GM23338 (cell line): ENCODE measurements at regions not wholly inside any gene's neighbourhood (a gene's known extent, or its start where the extent isn't known, plus 50 kb on each side); places are given as distances from the start of the nearest gene placed in this dataset.

ENCODE experiments used
- ATAC-seq: fragments of 200-7000 bp; cut with Tn5 transposase; 3 replicates; pipeline ENCODE4 v1.9.1; 2020
- DNase-seq: peaks from one replicate; pipeline ENCODE4 v3.0.0-alpha.2; 2015; ENCODE audit warnings: low spot score
- H2AFZ ChIP-seq: fragments of 200-600 bp; sonication (generic); 2 replicates; pipeline ENCODE4 v1.8.0; 2016; ENCODE audit warnings: antibody characterized with exemption, mild to moderate bottlenecking, moderate library complexity
- H3F3A ChIP-seq: fragments of 200-600 bp; sonication (generic); replicated peaks from 2 replicates; pipeline ENCODE4 v1.8.0; 2017; ENCODE audit warnings: antibody characterized with exemption, mixed run types, low read depth
- H3K27ac ChIP-seq: fragments of 200-600 bp; sonication (generic); 2 replicates; pipeline ENCODE4 v1.6.1; 2016; ENCODE audit warnings: low read depth
- H3K27me3 ChIP-seq: fragments of 200-600 bp; sonication (generic); 2 replicates; pipeline ENCODE4 v1.8.0; 2016; ENCODE audit warnings: mild to moderate bottlenecking, mixed run types, moderate library complexity; ENCODE audit not compliant: insufficient read depth
- H3K36me3 ChIP-seq: fragments of 200-600 bp; sonication (generic); 2 replicates; pipeline ENCODE4 v1.8.0; 2016; ENCODE audit warnings: mild to moderate bottlenecking; ENCODE audit not compliant: insufficient read depth
- H3K4me1 ChIP-seq: fragments of 200-600 bp; sonication (generic); 2 replicates; pipeline ENCODE4 v1.8.0; 2016; ENCODE audit warnings: mild to moderate bottlenecking, moderate library complexity; ENCODE audit not compliant: insufficient read depth
- H3K4me2 ChIP-seq: fragments of 200-600 bp; sonication (generic); 2 replicates; pipeline ENCODE4 v1.7.1; 2017; ENCODE audit warnings: mixed run types
- H3K4me3 ChIP-seq: fragments of 200-600 bp; sonication (generic); 2 replicates; pipeline ENCODE4 v1.6.1; 2016; ENCODE audit warnings: mixed run types
- H3K79me2 ChIP-seq: fragments of 200-600 bp; sonication (generic); replicated peaks from 2 replicates; pipeline ENCODE4 v1.8.0; 2017; ENCODE audit warnings: mild to moderate bottlenecking; ENCODE audit not compliant: insufficient read depth
- H3K9me2 ChIP-seq: fragments of 200-600 bp; sonication (generic); 2 replicates; pipeline ENCODE4 v1.8.0; 2017; ENCODE audit not compliant: insufficient read depth
- H4K20me1 ChIP-seq: fragments of 200-600 bp; sonication (generic); replicated peaks from 2 replicates; pipeline ENCODE4 v1.8.0; 2017; ENCODE audit warnings: mild to moderate bottlenecking; ENCODE audit not compliant: insufficient read depth
- H3K27ac Mint-ChIP-seq: 2 replicates; pipeline ENCODE4 v1.8.0; 2020; ENCODE audit warnings: inconsistent platforms, mild to moderate bottlenecking, moderate library complexity, mixed read lengths
- H3K27me3 Mint-ChIP-seq: 3 replicates; pipeline ENCODE4 v1.8.0; 2022; ENCODE audit warnings: low read depth, mild to moderate bottlenecking, moderate library complexity, mixed read lengths, inconsistent platforms; ENCODE audit not compliant: insufficient read depth, poor library complexity
- H3K36me3 Mint-ChIP-seq: 3 replicates; pipeline ENCODE4 v1.8.0; 2021; ENCODE audit warnings: low read depth, mild to moderate bottlenecking, inconsistent platforms, moderate library complexity, mixed read lengths
- H3K4me1 Mint-ChIP-seq: 3 replicates; pipeline ENCODE4 v1.8.0; 2020; ENCODE audit warnings: mild to moderate bottlenecking, inconsistent platforms, mixed read lengths
- H3K4me3 Mint-ChIP-seq: 3 replicates; pipeline ENCODE4 v1.8.0; 2021; ENCODE audit warnings: moderate library complexity, mild to moderate bottlenecking, inconsistent platforms, mixed read lengths
- H3K9me3 Mint-ChIP-seq: 3 replicates; pipeline ENCODE4 v1.8.0; 2020; ENCODE audit warnings: moderate library complexity, mild to moderate bottlenecking, inconsistent platforms, mixed read lengths
- EZH2 ChIP-seq: fragments of 200-600 bp; sonication (generic); IDR thresholded peaks from one replicate; pipeline ENCODE4 v1.8.0; 2017; ENCODE audit warnings: antibody characterized with exemption, mild to moderate bottlenecking, low read depth; ENCODE audit not compliant: unreplicated experiment
- EZH2phosphoT487 ChIP-seq: fragments of 200-600 bp; sonication (generic); IDR thresholded peaks from one replicate; pipeline ENCODE4 v1.8.1; 2018; ENCODE audit warnings: antibody characterized with exemption; ENCODE audit not compliant: unreplicated experiment
- NANOG ChIP-seq: IDR thresholded peaks from 2 replicates; pipeline ENCODE4 v1.6.1; 2016; ENCODE audit warnings: antibody characterized with exemption, borderline replicate concordance
- POLR2AphosphoS5 ChIP-seq: IDR thresholded peaks from 2 replicates; pipeline ENCODE4 v1.6.1; 2016; ENCODE audit warnings: antibody characterized with exemption, low read depth
- STAT1 ChIP-seq: IDR thresholded peaks from one replicate; pipeline ENCODE4 v1.6.1; 2016; ENCODE audit warnings: antibody characterized with exemption; ENCODE audit not compliant: unreplicated experiment
- ZNF114 ChIP-seq: fragments of 250-450 bp; sonication (Bioruptor Pico); IDR thresholded peaks from 2 replicates; pipeline ENCODE4 v1.5.0; 2020; ENCODE audit warnings: mild to moderate bottlenecking, moderate library complexity
- ZNF331 ChIP-seq: fragments of 250-450 bp; sonication (Bioruptor Pico); IDR thresholded peaks from 2 replicates; pipeline ENCODE4 v1.5.0; 2020; ENCODE audit warnings: low read depth, mild to moderate bottlenecking, moderate library complexity
- TF ChIP-seq, protein P1 (sequence below), 2 experiments: fragments of 200-600 bp in 1 of 2; sonication (generic) in 1 of 2; conservative IDR thresholded peaks; 2 replicates each; pipeline versions ENCODE4 v1.5.1 to v1.6.1; 2016 to 2017; ENCODE audit warnings: antibody characterized with exemption in 2 of 2, low read depth in 2 of 2, mild to moderate bottlenecking in 2 of 2, moderate library complexity in 1 of 2
- TF ChIP-seq, protein P2 (sequence below): IDR thresholded peaks from 2 replicates; pipeline ENCODE4 v1.6.1; 2016; ENCODE audit warnings: antibody characterized with exemption

GRCh38 chr1:29986986-29987385, 736.4 kb downstream of the MATN1 start:
- no peaks in the 10 kb centered on the region for H3K36me3 ChIP-seq
- Mint-ChIP-seq H3K4me3 (no peak overlapping the region), H3K36me3 (peaks cover 9% of the 10 kb centered on the region; the same call in 1 of the 3 replicates), H3K4me1 (peaks cover 24% of the 10 kb centered on the region), H3K9me3 (peaks cover 6% of the 10 kb centered on the region; the same call in 2 of the 3 replicates), H3K27ac (no peak overlapping the region), H3K27me3 (peaks cover 12% of the 10 kb centered on the region)
- 0 out of 2 replicates have a peak, but pooled peaks cover 5% of the 10 kb centered on the region for H3K9me2 ChIP-seq
- peak; percentile 88 for ATAC-seq
- no peak overlapping the region for H3K4me3 ChIP-seq
- no peak overlapping the region for H3K27ac ChIP-seq
- H3K27me3 ChIP-seq, result no peaks in the 10 kb centered on the region
- DNase-seq, result peak; percentile 46
- peaks cover 1% of the 10 kb centered on the region; the same call in 1 of the 2 replicates for H3K4me1 ChIP-seq
- no peaks in the 10 kb centered on the region for H3F3A ChIP-seq
- TF ChIP-seq STAT1, result no peak
- TF ChIP-seq, protein P1, sequence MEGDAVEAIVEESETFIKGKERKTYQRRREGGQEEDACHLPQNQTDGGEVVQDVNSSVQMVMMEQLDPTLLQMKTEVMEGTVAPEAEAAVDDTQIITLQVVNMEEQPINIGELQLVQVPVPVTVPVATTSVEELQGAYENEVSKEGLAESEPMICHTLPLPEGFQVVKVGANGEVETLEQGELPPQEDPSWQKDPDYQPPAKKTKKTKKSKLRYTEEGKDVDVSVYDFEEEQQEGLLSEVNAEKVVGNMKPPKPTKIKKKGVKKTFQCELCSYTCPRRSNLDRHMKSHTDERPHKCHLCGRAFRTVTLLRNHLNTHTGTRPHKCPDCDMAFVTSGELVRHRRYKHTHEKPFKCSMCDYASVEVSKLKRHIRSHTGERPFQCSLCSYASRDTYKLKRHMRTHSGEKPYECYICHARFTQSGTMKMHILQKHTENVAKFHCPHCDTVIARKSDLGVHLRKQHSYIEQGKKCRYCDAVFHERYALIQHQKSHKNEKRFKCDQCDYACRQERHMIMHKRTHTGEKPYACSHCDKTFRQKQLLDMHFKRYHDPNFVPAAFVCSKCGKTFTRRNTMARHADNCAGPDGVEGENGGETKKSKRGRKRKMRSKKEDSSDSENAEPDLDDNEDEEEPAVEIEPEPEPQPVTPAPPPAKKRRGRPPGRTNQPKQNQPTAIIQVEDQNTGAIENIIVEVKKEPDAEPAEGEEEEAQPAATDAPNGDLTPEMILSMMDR (conservative IDR thresholded peaks at IDR 0.05; ENCODE audit: low read depth in 2 of 2), result 0 out of 4 replicates have a peak, but pooled peaks of 1 of the 2 experiments have one; percentile 7
- no peak overlapping the region for H3K4me2 ChIP-seq
- no peak overlapping the region for H2AFZ ChIP-seq
- H3K79me2 ChIP-seq, result no peaks in the 10 kb centered on the region
- no peaks in the 10 kb centered on the region for H4K20me1 ChIP-seq

- no peak overlapping the region for H3K27ac ChIP-seq
- H3K4me2 ChIP-seq, result no peak overlapping the region
- H3K4me3 Mint-ChIP-seq, result no peak overlapping the region
- no peaks in the 10 kb centered on the region for H3K36me3 ChIP-seq
- 0 out of 2 replicates have a peak, but pooled peaks cover 5% of the 10 kb centered on the region for H3K9me2 ChIP-seq
- H3K79me2 ChIP-seq, result no peaks in the 10 kb centered on the region
- H3K27ac Mint-ChIP-seq, result no peak overlapping the region
- peaks cover 13% of the 10 kb centered on the region; the same call in 2 of the 3 replicates for H3K36me3 Mint-ChIP-seq
- ATAC-seq (no peak), DNase-seq (no peak)
- peaks cover 14% of the 10 kb centered on the region for H3K4me1 ChIP-seq
- no peaks in the 10 kb centered on the region for H3F3A ChIP-seq
- no peak overlapping the region for H3K4me3 ChIP-seq
- peaks cover 9% of the 10 kb centered on the region; the same call in 2 of the 3 replicates for H3K9me3 Mint-ChIP-seq
- H4K20me1 ChIP-seq, result no peaks in the 10 kb centered on the region
- no peak for TF ChIP-seq NANOG
- TF ChIP-seq POLR2AphosphoS5, result no peak
- TF ChIP-seq, protein P1 (conservative IDR thresholded peaks at IDR 0.05; ENCODE audit: low read depth in 2 of 2), result no peak
- TF ChIP-seq EZH2, result no peak
- no peak for TF ChIP-seq ZNF114 (CRISPR knock-in tag)
- TF ChIP-seq ZNF331 (CRISPR knock-in tag), result no peak
- TF ChIP-seq, protein P2, sequence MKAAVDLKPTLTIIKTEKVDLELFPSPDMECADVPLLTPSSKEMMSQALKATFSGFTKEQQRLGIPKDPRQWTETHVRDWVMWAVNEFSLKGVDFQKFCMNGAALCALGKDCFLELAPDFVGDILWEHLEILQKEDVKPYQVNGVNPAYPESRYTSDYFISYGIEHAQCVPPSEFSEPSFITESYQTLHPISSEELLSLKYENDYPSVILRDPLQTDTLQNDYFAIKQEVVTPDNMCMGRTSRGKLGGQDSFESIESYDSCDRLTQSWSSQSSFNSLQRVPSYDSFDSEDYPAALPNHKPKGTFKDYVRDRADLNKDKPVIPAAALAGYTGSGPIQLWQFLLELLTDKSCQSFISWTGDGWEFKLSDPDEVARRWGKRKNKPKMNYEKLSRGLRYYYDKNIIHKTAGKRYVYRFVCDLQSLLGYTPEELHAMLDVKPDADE, result no peak
- no peak for TF ChIP-seq EZH2phosphoT487
- peaks cover 13% of the 10 kb centered on the region for H3K27me3 Mint-ChIP-seq
- peaks cover 32% of the 10 kb centered on the region for H3K4me1 Mint-ChIP-seq
- no peaks in the 10 kb centered on the region for H3K27me3 ChIP-seq
- no peak overlapping the region for H2AFZ ChIP-seq
These were observed 737.8 kb downstream of the MATN1 start for GRCh38 chr1:29985606-29985945.
